HK-2 (cell line): ENCODE measurements at regions not wholly inside any gene's neighbourhood (a gene's known extent, or its start where the extent isn't known, plus 50 kb on each side); places are given as distances from the start of the nearest gene placed in this dataset.
"Not testable (repeated sequence)": the region's sequence is repeated elsewhere in the genome, so short reads cannot be mapped to it uniquely, and the experiment has no call there.

Experiments used
- DNase-seq: peaks from one replicate; pipeline ENCODE4 v3.0.0-alpha.2; 2018; ENCODE audit not compliant: unreplicated experiment

DNA sequence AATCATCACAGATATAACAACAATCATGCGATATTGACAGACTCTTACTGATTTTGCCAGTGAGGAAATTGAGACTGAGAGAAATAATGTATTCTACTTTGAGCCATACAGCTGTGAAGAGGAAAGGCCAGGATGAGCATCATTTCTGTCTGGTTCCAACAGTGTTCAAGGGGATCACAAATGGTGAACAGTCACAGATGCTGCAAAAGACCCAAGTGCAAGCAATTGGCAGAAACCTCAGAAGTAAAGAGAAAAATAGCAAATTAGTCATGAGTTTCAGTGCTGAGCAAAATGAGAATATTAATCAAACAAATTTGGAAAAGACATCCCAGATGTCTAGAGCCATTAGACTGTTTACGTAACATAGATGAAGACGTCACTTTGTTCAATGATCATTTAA, 114.1 kb downstream of the RAB38 start:
- DNase-seq = no peak

DNA sequence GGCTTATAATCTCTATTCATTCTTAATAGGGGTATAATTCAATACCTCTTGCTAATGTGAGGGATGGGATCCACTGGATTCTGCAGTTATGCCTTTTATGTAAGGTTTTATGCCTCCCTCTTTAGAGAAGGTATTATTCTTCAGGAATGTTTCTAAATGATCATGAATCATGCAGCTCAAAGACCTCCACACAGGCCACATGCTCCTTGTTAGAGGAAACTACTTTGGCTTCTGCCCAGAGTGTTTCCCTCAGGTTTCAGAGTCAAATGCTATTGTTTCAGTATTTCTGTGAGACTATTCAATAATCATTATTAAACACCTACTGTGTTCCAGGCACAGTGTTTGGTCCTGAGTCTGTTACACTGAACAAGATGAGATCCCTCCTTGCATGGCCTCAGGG, 115.9 kb downstream of the RAB38 start:
- no peak for DNase-seq

DNA sequence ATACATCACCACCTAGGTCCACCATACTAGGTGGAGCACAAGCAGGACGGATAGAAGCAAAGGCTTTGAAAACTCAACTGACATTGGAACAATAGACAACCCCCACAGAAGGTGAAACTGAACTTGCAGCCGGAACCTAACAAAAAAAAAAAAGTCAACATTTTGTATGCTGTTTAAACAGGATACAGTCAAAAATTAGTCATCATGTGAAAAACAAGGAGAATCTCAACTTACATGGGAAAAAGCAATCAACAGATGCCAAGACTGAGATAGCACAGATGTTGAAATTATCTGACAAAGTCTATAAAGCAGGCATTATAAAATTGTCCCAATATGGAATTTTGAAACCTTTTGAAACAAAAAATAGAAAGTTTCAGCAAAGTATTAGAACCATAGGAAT, 123.8 kb downstream of the RAB38 start:
- DNase-seq = no peak

DNA sequence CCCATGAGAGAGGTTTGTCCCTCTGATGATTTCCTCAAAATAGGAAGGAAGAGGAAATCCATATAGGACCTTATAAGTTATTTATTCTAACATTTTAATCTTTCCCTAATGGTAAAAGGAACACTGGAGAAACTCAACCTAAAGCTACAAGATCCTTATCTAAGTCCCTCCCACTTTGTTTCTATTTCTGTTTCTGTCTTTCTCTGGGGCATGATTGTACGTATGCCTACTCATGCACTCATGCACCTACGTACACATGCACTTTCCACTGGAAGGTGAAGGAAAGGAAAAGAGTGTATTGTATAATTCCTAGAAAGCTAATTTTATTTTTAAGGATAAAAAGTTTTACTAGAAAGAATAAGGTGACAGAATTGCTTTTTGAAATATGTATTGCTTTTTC, 125.0 kb downstream of the RAB38 start:
- no peak for DNase-seq

DNA sequence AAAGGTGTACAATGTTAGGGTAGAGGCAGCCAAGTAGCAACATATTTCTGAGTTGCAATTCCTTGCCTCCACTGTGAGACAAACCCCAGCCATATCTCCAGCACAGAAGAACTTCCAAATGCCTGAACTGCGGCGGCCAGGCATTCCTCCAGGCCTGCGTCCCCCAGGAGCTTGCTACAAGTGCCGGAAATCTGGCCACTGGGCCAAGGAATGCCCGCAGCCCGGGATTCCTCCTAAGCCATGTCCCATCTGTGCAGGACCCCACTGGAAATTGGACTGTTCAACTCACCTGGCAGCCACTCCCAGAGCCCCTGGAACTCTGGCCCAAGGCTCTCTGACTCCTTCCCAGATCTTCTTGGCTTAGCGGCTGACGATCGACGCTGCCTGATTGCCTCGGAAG, 130.0 kb downstream of the RAB38 start:
- not testable (repeated sequence) for DNase-seq

DNA sequence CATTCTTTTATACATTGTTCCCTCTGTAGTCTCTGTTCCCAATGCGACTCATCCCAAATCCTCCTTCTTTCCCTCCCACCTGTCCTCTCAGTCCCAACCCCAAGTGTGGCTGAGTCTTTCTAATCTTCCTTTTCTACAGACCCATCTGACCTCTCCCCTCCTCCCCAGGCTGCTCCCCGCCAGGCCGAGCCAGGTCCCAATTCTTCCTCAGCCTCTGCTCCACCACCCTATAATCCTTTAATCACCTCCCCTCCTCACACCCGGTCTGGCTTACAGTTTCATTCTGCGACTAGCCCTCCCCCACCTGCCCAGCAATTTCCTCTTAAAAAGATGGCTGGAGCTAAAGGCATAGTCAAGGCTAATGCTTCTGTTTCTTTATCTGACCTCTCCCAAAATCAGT, 130.6 kb downstream of the RAB38 start:
- not testable (repeated sequence) for DNase-seq

DNA sequence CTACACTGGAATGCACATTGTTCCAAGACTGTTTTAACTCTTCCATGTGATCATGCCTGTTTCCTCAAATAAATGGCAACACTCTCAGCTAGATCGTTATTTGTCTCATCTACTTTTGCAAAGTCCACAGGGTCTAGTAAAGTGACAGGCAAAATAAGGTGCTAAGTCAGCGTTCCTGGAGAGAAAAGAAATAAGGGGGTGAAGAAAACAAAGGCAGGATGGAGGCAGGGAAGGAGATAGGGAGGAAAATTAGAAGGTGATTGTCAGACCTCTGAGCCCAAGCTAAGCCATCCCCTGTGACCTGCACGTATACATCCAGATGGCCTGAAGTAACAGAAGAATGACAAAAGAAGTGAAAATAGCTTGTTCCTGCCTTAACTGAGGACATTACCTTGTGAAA, 132.1 kb downstream of the RAB38 start:
- no peak for DNase-seq

DNA sequence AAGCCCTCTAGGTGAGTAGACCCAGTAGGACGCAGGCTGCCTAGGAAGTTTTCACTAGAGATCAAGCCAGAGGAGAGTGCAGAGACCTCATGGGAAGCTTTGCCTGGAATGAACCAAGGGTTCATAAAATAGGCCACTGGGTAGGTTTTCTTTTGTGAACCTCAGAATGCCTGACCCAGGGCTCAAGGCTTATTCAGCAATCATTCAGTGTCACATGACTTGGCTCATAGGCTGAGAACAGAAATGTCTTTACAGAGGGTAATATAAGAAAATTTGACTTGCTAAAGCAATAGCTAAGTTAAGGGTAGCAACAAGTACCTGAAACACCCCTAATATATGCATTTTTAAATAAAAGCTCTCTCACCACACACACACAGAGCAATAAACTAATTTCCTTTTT, 132.6 kb downstream of the RAB38 start:
- DNase-seq = no peak

DNA sequence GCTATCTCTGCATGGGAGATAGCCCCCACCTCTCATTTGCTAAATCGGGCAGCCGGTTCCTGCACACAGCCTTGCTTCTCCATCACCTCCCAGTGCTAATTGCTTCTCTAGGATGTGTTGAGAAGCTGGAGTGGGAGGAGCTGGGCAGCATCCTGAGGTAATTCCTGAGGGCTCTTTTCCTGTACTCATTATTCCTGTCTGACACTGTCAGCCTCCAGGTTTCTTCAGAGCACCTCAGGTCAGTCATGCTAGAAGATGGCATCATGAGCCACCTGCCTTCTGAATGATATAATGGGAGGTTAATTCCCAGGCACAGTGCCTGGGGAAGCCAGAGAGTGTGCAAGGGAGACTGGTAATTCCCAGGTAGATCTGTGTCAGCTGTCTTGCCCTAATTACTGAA, 133.0 kb downstream of the RAB38 start:
- DNase-seq = no peak

DNA sequence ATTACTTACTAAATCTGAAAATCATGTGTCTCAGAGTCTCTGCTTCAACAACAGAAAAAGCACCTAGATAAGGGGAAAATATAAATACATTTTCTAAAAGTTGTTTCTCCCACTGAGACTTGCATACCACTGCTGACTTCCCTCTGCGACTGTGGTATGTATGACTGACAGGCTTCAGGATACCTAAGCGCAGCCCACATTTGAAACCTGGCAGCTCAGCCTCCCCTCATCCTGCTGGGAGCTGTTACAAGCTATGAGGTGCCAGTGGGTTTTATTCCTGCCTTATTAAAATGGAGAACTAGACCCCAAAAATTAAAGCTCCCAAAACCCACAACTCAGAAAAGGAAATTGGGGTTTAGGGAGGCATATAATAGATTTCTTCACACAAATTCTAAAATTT, 133.6 kb downstream of the RAB38 start:
- DNase-seq = no peak

DNA sequence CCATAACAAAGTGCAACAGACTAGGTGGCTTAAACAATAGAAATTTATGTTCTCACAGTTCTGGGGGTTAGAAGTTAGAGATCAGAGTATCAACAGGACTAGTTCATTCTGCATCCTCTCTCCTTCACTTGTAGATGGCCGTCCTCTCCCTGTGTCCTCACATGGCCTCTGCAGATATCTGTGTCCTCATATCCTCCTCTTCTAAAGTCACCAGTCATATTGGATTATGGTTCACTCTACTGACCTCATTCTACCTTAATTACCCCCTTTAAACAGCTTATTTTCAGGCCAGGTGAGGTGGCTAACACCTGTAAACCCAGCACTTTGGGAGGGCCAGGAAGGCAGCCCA, 135.1 kb downstream of the RAB38 start:
- no peak for DNase-seq

DNA sequence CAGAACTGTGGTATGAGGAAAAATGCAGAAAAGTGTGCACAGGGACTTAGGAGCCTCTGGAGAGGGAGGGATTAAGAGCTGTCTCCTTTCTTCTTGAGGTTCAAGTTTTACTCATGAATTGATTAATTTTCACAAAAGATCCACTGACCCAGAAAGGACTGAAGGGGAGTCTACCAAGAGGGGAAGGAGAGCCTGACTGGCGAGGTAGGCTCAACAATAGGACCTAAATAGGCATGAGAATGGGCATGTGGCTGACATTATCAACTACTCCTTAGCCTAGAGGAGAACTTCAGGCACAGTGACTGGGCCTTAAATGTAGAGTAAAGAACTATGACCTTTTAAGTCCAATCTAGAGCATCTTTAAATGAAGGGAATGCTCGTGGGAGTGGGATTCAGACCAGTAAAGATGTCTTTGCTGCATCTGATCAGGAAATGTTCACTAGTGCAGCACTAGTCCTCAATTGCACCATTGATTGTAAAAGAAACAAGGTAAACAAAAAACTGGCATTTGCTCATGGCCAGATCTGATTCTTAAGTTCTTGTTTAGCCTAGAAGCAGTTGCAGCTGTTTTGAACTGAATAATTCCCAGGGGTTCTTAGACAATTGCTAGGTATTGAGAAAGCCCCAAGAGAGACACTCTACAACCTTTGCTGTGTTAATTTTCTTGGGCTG, 135.6 kb downstream of the RAB38 start:
- no peak for DNase-seq

DNA sequence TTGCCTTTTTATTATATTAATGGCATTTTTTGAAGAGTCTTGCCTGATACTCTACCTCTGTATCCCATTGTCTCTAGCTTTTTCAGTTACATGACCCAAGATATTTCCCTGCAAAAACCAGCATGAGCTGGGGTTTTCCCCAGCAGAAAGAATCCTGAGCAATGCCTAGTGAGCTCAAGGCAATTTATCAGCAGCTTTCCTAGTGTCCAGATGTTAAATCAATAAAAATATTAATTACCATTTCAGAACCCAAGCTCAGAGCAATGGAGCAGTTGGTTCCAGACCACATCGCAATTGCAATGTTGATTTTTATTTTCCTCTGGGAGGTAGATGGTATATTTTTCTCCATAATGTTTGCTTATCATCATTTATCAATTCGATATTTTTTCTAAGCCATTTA, 137.2 kb downstream of the RAB38 start:
- no peak for DNase-seq

DNA sequence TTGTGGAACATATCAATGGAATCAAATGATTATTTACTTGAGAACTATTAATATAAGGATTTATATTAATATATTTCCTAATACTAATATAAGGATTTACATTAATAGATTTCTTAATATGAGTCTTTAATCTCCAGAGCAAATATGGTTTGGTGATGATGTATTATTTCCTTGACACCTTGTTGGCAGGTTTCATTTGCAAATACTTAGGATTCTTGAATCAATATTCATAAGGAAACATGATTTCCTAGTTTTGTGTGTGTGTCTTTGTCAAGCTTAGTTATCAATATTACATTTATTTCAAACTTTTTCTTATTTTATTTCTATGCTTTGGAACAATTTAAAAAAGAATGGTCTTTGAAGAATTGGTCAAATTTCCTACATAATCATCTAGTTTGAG, 138.5 kb downstream of the RAB38 start:
- no peak for DNase-seq

DNA sequence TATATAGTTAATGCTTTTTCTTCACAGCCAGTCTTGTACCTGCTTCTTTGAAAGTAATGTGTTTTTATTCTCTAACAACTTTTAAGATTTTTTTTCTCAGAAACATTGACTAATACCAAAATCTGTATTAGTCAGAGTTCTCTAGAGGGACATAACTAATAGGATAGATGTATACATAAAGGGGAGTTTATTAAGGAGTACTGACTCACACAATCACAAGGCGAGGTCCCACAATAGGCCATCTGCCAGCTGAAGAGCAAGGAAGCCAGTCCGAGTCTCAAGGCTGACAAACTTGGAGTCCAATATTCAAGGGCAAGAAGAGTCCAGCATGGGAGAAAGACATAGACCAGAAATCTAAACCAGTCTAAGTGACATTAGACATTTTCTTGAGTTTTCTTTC, 140.0 kb downstream of the RAB38 start:
- DNase-seq = no peak

DNA sequence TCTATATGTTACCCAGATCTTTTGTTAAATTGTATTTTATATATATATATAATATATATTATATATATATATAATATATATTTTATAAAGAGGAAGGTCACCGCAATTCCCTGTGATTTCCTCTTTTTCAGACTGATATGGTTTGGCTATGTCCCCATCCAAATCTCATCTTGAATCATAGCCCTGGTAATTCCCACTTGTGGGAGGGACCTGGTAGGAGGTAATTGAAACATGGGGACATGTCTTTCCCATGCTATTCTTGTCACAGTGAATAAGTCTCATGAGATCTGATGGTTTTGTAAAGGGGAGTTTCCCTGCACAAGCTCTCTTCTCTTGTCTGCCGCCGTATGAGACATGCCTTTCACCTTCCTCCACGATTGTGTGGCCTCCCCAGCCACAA, 157.6 kb downstream of the RAB38 start:
- no peak for DNase-seq

DNA sequence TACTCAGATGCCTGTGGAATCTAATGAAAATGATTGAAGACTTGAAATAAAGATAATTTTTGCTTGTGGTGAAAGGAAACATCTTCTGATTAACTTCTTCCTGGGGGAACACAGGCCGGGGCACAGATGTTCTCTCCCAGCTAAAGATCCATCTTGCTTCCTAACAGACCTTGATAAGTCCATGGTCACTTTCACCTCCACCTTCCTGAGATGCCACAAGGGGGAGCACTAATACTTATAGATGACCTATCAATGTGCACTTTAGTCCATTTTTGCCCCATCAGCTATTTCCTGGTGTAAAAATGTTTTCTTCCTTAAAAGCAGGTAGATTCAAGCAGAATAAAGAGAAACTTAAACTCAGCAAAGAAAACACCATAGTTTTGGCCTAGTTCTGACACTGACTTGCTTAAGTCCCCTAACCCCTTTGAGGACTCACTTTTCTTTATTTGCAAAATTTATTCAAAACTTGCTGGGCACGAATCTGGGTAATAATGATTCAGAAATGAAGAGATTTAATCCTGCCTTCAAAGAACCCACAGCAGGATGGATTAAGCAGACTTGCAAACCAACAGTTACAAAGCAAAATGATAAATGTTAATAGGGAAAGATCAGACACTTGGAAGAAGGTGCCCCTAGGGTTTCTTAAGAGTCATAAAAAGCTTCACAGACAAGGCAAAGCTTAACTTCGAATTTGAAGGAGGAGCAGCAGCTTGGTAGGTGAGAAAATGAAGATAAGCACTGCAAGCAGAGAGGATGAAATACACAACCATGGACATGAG, 158.7 kb downstream of the RAB38 start:
- peak; percentile 37 for DNase-seq

DNA sequence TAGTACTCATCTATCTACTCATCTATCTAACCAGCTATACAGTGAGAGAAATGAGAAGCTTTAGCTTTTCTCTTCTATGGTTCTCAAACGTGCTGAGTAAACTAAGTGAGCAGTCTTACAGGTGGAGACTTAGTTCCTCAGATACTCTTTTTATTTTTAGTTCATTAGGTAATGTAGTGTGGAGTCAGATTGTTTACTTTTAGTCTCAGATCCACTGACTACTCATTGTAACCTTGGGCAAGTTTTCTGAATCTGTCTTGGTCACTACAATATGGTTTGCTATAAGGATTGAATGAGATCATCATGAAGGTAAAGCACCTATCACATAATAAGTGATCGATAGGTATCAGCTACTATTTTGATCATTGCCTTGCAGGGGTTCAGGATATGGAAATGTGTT, 160.1 kb downstream of the RAB38 start:
- DNase-seq = no peak

DNA sequence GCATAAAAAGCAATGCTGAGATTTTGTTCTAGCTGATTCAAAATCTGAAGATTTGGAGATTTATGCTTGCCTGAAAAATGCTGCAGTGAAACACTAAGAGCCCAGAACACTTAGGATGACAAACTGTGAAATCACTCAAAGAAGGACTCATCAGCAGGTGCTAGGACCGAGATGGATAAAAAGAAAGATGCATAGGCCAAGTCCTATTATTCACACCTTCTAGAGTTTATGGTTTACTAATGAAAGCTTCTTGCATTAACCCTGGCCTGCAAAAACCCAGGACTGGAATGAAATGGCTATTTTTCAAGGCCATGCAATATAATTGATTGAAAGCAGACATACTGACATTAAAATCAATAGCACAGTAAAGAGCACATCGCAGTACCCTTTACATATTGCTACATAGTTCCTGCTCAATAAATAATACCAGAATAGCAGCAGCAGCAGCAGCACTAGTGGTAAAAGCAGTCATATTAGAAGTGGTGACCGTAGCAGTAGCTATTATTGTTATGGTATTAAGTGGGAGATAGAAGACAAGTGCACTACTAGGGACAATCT, 161.7 kb downstream of the RAB38 start:
- no peak for DNase-seq

DNA sequence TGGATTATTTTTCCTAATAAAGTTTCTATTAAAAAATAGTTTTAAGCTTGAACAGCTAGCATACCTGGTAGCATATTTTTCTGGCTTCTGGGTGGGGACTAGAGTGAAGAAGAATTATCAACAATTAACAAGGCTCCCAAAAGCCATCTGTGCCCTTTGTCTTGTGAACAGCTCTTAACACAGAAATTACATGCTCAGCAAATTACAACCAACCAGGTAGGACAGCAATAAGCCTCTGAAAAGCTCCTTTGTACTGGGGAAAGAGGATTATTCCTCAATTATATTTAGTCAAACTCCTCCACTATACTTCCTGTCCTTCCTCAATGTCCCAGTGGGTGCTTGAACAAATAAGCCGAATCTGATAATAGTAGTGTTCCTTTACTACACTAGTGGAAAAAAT, 162.8 kb downstream of the RAB38 start:
- no peak for DNase-seq

DNA sequence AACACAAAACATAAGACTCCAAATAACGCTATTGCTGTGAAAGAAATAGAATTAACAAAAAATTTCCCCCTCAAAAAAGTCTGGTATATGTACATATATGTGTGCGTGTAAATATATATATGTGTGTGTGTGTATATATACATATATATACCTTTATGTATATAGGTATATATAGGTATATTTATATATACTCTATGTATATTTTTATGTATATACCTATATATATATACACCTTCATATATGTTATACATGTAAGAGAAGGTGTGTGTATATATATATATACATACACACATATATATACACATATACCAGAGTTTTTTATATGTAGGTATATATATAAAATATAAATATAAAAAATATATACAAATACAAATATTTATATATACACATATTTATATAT, 199.2 kb downstream of the RAB38 start:
- no peak for DNase-seq

DNA sequence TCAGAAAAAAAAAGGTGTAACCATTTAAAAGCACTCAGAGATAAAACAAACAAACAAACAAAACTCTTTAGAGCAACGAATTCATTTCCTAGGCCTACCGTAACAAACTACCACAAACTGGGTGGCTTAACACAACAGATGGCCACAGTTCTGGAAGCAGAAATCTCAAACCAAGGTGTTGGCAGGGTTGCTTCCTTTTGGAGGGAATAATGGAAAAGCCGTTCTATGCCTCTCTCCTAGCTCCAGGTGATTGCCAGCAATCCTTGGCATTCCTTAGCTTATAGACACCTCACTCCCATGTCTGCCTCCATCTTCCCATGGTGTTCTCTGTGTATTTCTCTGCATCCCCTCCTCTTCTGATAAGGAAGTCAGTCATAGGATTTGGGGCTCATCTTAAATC, 200.4 kb downstream of the RAB38 start:
- no peak for DNase-seq

DNA sequence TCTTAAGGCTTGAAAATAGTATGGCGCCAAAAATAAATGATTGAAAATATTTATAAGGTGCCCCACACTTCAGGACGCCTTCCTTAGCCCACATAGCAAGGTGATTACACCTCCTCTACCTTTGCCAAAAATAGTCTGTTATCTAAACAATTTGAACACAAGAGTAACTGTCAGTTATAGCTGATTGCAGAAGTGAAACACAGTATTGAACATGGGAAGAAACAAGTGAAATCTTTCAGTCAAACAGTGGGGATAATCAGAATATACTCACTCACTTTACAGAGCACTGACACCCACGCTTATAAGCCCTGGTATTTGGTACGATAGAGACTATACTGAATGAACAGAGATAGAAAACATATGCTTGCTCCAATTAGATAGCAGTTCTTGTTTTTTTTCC, 203.1 kb downstream of the RAB38 start:
- DNase-seq = no peak

DNA sequence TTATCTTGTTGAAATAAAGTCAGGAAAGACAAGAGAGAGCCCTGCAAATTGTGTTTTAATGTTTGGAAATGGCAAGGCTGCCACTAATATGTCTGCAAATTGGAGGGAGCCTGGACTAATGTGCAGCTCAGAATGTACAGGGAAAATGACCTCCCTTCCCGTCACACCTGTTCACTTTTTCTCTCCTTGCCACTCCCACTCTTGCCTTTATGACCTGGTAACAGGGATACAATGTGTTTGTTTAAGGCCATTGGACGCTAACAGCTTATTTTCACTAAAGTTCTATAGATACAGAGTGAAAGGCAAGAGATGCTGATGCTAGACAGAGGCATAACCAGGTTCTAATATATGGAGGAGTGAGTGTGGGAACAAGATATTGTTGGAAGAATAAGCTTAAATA, 203.9 kb downstream of the RAB38 start:
- no peak for DNase-seq
